SKM-1 (cell line): ENCODE measurements at regions not wholly inside any gene's neighbourhood (a gene's known extent, or its start where the extent isn't known, plus 50 kb on each side); places are given as distances from the start of the nearest gene placed in this dataset.
A peak's percentile ranks its signal among the peaks of the same experiment; 100 is the strongest.

Source experiments
- DNase-seq: peaks from one replicate; lab custom pipeline; 2025; ENCODE audit not compliant: unreplicated experiment; lab: John Stamatoyannopoulos, UW

DNA sequence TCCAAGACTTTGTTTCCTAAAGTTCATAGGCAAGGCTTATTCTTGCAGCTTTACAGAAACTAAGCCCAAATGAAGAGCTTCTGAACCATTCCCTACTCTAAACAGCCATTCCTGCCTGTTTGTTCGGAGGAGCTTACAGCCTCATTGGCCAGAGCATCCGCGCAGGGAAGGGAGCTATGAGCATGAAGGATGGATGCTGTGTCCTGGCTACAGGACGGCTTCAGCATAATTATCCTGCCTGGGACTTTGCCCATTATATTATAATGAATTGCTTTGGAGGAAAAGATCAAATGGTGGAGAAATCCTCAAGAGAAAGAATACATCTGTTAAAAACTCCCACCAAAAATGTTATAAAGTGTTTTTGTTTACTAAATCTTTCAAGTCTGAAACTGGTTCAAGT, 378.2 kb upstream of the BTBD3 start:
- DNase-seq = no peak

DNA sequence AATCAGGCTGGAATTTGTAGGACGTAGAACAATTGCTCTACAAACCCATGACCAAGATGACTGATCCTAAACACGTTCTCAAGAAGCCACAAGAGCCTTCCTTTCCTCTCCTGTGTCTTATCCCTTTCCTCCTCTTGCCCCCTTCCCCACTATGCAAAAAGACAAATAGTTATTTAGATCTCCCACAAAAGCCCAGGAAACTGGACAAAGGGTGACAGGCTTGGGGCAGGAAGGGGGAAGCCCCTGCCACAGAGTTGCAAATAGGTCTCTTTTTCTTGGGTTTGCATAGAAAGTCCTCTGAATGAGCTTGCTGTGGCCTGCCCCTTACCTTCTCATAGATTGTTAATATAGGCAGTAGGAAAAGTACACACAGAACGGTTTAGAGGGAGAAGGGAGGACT, 377.1 kb upstream of the BTBD3 start:
- no peak for DNase-seq

DNA sequence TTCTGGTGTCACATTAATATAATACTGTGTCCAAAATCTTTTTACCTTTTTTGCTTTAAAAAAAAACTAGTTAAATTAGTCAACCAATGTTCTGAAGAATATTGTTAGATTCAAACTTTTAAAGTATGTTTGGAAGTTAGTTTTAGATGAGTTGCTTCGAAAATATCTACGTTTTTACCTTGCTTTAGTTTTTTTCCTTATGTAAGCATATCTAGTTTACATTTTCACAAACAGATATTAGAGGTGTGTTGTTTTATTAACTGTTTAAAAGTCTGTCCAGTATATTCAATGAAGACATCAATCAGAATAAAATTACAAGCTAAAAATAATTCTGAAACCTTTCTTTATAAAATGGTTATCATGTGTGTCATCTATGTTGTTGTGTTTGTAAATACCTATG, 375.0 kb upstream of the BTBD3 start:
- DNase-seq = no peak

DNA sequence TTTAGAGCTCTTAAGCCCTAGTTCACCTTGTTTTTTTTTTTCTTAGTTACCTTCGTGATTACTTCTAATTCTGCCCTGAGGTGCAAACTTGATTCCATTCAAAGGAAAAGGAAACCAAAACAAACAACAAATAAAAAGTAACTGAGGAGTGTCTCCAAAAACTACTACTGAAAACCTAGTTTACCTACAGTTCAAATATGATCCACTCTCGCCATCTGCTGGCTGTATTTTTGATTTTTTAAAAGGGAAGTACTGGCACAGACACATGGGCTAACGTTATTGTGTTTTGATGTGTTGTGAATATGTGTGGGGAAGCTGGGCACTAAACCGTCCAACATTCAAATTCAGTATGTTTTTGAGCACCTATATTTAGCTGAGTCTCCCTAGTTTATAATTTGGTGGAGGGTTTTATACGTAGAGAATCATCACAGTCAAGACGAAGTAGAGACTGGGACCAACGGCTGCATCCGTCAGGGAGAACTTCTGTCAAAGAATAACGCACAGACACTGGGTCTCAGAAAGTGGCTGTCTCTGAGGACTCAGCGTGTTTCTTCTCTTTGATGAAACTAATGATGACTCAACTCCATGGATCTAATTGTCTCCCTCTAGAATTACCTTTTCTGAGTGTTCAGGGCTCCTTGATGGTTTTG, 373.5 kb upstream of the BTBD3 start:
- peak; percentile 26 for DNase-seq

DNA sequence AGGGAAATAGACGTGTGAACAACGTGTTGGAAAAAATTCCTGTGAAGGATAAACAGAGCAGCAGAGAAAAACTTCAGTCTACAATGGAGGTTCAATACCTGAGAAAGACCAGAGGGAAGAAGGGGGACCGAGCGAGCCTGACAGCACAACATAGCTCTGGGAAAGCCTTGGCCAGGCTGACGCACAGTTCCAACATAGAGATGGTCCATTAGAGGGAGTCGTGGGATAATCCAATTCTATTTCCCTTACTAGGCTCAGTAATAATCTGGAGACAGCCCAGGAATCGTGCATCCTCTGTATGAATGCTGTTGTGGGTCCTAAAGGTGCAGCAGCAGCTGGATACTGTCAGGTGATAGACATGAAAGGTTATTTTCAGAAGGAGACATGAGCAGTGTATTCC, 370.8 kb upstream of the BTBD3 start:
- DNase-seq = no peak

DNA sequence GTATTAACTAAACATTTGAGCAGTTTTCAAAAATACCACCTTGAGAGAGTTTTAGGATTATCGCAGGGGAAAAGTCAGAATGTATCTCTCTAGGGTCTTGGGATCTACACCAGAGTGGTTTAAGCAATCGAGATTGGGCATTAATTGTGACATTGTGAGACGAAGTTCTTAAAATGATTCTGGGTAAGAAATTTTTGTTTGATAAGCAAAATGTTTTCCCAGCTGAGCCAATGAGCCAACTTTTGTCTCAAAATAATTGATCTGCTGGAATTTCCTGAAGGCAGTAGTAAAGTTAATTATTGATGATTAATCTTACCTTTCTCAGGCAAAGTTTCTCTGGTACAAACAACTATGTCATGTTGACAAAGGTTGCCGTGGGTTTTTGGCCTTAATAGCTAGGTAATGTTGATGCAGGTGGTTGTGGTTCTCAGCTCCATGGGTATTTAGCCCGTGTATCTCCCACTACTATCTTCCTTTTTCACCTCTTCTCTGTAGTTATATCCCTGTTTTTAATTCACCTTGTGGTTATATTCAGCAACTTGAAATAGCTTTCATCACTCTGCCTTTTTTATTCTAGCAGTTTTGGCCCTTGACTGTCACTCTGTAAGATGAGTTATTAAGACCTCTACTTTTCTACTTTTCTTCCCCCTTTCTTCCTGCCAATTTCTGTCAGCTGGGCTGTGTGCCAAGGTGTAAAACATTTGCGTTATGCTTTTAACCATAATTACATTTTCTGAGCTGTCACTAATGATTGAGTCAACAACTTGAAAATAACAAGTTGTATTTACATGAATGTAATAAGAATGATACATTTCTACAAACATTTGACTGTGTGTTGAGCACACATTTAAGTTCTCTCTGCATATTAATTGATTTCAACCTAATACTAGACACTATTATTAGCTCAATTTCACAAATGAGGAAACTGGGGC, 368.3 kb upstream of the BTBD3 start:
- DNase-seq = no peak

DNA sequence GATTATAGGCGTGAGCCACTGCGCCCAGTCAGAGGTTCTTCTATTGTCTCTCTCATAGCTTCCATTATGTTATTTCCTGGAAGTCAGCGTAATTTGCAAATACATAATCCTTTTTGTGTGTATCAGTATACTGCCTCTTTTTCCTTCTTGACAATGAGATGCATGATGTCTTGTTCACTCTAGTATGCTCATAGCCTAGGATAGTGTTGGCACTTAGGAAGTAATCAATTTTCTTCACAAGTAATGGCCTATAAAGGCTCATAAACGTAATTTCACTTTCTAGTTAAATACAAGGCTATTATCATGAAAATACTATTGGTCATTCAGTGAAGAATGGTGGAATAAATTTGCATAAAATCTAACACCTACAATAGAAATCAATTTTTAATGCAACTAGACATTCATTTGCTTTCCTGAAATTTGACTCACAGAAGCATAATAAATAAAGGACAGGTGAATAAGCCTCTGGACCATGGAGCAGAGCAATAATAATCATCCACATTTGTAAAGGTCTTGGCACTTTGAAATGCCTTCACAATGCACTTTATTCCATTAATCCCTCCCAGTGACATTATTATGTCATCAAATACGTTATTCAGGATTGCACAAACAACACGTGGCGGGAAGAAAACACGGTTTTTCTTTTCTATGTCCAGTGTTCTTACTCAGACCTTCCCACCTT, 366.9 kb upstream of the BTBD3 start:
- DNase-seq = no peak

DNA sequence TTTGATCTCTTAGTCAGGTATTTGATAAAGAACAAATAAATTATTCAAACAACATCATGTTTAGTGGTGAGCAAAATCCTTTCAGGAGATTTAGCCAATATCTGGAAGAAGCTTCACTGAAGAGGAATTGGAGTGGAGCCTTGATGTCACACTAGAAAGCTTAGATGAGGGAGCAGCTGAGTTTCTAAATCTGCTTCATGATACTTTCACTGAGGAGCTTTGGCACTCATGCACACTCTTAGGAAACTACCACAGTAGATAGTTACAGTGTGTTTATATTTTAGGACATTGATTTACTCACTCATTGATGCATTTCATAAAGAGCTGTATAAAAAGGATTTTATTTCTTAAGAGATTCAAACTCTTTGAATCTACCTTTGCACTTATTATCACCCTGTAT, 366.2 kb upstream of the BTBD3 start:
- no peak for DNase-seq

DNA sequence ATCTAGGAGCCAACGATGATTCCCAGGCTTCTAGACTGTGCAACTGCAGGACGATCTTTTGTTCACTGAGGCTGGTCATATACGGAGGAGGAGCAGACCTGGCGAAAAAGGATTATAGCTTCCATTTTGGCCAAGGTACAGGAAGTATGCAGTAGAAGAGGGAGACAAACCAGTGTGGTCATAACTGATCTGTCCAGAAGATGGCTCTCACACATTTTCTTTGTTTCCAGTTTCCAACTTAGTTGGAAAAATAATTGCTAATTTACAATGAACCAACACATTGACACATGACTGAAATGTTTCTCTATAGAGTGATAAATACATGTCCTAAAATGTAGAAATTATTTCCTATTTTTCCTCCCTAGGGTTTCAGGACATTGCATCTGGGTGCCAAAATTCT, 364.1 kb upstream of the BTBD3 start:
- no peak for DNase-seq

DNA sequence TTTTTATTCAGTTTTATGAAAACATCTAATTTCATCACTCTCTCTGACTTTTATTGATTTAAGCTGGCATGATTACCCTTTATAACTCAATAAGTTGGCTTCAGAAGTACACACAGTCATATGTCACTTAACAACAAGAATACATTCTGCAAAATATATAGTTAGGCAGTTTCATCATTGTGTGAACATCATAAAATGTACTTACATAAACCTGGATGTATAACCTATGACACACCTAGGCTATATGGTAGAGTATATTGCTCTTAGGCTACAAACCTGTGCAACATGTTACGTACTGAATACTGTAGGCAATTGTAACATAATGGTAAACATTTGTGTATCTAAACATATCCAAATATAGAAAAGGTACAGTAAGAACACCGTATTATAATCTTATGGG, 362.2 kb upstream of the BTBD3 start:
- no peak for DNase-seq

DNA sequence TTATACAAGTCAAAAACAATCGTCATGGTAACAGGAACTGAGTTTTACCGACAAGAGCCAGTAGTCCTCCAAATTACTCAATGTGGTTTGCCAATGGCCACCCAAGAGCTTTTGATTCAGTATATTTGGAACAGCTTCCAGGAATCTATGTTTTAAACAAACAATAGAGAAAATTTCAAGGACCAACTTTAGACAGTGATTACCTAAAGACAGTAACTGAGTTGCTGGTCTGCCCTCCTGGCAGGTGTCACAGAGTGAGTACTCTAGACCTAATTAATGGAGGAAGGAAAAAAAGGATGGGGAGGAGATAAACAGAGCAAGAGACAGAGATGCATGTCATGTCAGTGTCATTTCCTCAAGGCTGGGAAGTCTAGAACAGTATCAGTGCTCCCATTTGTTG, 361.3 kb upstream of the BTBD3 start:
- no peak for DNase-seq

DNA sequence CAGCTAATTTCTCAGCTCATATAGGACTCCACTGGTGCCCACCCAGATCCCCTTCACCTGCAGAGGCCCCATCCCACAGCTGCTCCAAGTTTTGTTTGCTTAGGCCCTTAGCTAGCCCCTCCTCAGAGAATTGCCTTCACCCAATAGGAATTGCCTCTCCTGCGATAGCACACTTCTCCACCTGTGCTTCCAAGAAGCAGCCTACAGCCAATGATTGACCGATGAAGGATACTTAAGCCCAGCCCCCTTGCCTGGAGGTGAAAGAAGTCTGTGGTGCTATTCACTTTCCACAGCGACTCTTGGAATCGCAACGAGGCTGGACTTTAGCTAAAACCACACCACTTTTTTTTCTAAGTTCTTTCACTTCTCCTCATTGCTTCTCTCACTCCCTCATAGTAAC, 353.2 kb upstream of the BTBD3 start:
- DNase-seq = no peak

DNA sequence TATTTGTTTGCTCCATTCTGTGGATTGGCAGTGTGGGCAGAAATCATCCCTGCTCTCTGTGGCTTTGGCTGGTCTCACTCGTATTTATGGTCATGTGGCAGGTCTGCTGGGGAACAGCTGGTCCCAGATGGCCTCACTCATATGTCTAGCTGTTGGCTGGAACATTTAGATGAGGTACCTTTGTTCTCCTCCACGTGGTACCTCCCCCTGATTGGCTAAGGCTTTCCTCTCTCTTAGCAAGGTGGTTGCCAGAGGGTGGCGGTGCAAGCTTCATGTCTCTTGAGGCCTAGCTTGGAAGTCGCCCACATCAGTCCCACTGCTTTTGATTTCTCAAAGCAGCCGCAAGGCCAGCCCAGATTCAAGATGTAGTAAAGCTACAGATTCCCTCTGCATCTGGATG, 348.5 kb upstream of the BTBD3 start:
- no peak for DNase-seq

DNA sequence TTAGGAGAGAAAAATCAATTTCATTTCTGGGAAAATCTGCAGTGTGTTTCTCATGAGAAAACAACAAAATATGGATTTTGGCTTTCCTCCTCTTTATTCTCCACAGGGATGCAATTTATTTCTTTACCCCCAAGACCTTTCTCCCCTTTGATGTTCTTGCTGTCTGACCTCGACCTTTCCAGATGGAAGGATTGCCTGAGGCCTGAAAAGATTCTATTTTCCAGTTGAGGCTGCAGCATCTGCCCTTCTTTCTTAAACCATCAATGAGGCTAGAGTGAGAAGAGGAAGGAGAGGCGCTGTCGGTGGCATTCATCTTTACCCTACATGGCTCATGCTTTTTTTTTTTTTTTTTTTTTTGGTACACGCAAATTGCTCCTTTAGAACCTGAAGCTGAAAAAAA, 344.2 kb upstream of the BTBD3 start:
- no peak for DNase-seq

DNA sequence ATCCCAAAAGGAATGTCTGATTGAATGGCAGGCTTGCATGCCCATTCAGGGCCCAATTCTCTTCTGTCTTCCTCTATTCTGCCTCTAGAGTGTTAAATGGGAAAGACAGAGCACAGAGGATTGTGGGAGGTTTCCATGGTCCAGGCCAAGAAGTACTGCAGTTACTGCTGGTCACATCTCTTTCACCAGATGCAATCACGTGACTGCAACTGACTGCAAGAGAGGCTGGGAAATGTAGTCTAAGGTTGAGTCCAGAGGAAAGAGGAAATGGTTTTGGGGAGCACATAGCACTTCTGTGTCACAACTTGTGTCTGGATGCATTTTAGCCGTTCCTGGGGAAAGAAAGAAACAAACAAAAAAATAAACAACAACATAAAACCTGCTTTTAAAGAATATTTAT, 336.4 kb upstream of the BTBD3 start:
- no peak for DNase-seq

DNA sequence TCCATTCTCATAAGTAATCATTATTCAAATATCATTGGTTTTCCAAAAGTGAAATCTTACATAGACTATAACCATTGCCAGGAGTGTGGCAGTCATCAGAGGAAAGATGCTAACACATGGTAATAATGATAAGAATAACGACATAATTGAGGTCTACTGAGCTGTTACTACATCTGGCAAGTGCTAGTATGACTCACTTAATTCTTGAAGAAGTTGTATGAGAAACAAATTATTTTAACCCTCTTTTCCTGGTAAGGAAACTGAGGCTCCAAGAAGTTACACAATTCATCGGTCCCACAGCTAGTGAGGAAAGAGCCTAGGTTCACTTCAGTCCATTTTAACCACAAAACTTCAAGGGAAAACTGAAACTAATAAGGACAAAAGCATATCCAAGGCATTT, 335.6 kb upstream of the BTBD3 start:
- DNase-seq = no peak

DNA sequence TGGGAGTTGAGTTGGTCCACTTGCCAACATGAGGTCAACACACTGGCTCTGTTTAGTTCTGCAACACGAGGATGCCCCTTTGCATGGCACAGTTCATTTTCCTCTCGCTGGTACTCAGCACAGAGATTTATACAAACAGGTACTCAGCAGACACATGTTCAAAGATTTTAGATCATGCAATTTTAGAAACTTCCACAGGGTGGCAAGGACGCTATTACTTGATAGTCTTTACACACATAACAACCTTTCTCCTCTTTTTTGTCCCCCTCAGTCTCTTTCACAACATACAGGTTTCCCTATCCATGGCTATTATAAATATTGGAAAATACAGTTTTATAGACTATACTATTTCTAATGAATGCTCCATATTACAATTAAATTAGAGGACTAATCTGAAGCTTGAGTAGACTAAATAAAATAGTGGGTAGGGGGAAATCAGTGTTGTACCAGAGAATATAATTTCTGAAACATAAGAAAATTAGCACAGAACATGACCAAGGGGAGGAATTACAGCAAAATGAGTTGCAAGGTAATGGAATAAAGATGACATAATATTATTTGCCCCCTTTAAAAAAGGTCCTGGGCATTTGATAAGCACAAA, 331.8 kb upstream of the BTBD3 start:
- DNase-seq = no peak

DNA sequence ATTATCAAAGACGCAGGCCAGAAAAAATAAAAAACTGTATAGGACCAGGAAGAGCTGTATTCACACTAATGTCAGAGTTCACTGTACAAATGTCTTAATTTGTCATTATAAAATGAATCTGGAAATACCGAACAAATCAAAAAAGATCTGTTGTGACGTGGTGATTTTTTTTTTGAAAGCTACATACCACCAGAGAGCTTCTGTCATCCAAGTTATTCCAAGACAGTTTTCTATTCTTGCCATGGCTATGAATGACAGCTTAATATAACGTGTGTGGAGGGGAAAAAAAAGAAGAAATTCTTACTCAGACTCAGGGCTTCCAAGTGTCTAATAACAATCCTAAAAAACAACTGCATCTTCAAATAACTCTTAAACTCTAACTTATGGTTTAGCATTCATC, 328.8 kb upstream of the BTBD3 start:
- DNase-seq = no peak

DNA sequence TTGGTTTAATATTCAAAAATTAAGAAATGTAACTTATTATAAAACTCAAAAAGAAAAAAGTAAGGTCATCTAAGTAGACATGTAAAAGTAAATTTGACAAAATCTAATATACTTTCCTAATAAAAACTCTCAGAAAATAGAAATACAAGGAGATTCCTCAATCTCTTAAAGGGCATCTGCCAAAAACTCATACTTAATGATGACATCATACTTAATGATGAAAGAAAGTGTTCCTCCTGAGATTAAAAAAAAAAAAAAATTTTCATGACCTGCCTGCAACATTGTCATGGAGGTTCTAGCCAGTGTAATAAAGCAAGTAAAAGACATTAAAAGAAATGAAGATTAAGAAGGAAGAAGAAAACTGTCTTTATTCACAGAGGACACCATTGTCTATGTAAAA, 325.7 kb upstream of the BTBD3 start:
- DNase-seq = no peak

DNA sequence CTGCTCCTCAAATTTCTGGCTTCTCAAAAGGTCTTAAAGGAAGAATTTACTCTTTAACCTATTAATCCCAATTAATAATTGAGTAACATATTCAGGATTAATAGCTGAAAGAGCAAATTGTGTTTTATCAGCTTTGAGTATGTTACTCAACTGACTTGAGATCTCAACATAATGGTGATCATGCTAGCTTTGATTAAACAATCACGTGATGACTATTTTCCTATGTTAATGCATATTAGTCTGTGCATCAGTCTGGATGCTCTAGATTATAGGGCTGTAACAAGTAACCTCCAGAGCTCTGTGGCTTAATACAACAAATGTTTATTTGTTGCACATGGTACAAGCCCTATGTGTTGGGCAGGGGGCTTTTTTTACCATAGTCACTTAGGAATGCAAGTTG, 313.4 kb upstream of the BTBD3 start:
- no peak for DNase-seq

DNA sequence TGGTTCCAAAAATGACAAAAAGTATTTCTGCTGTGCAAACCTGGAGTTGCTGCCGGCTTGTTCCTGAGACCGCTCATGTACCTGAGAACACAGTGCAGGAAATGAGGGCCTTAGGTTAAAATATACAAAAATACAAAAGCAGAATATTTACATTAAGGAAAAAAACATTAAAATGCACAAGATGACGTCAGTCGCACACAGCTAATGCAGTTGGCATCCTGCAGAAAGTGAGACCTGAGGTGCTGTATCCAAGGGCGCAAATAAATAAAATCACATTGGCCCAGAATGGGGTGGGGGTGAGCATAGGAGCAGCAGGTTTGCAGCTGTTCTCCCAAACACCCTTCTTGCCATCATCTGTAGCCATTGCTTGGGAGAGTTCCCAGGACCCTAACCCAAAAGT, 310.6 kb upstream of the BTBD3 start:
- DNase-seq = no peak

DNA sequence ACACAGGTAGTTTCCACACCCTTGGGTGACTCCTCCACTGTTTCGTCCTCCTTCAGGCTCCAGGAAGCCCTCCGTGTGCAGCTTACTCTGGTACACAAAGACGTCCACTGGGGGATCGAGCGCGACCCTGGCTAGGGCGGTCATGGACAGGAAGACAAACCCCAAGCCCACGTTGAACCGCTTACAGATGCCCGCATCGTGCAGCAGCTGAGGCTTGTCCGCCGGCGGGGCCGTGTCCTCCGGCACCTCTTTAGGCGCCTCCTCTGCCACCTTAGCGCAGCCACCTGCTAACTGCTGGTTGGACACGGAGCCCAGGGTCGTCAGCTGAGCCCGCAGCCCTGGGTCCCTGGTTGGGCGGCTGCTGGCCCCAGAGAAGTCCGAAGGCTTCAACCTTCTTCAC, 309.0 kb upstream of the BTBD3 start:
- DNase-seq = no peak
